GM21447 (cell line): ENCODE measurements at regions not wholly inside any gene's neighbourhood (a gene's known extent, or its start where the extent isn't known, plus 50 kb on each side); places are given as distances from the start of the nearest gene placed in this dataset.
"Not testable (repeated sequence)": the region's sequence is repeated elsewhere in the genome, so short reads cannot be mapped to it uniquely, and the experiment has no call there.

Experiments
- ATAC-seq: cut with Tn5 transposase; IDR thresholded peaks from one replicate; pipeline ENCODE4 v1.9.1; 2021; ENCODE audit not compliant: unreplicated experiment

DNA sequence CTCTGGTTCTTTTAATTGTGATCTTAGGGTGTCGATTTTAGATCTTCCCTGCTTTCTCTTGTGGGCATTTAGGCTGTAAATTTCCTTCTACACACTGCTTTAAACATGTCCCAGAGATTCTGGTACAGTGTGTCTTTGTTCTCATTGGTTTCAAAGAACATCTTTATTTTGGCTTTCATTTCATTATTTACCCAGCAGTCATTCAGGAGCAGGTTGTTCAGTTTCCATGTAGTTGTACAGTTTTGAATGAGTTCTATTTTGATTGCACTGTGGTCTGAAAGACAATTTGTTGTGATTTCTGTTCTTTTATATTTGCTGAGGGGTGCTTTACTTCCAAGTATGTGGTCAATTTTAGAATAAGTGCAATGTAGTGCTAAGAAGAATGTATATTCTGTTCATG, 423.8 kb downstream of the PIK3C3 start:
- not testable (repeated sequence) for ATAC-seq

DNA sequence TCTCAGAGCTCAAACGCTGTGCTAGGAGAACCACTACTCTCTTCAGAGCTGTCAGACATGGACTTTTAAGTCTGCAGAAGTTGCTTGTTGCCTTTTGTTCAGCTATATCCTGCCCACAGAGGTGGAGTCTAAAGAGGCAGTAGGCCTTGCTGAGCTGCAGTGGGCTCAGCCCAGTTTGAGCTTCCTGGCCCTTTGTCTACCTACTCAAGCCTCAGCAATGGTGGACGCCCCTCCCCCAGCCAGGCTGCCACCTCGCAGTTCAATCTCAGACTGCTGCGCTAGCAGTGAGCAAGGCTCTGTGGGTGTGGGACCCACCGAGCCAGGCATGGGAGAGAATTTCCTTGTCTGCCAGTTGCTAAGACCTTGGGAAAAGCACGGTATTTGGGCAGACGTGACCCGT, 426.2 kb downstream of the PIK3C3 start:
- not testable (repeated sequence) for ATAC-seq

DNA sequence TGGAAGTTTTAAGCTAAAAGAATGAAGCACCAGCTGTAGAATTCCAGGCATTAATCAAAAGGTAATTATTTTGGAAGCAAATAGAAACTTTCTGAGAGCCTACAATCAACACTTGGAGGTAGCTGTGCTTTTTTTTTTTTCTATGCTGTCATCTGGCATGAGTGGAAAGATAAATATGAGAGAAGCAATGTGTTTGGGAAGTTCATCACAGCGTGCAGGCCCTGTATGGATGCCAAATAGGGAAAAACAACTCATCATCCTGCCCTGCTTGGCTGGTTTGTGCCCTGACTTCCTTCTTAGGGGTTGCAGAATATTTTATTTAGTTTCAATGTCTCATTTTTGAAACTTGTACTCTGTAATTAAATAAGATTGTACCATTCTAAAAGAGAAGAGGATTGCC, 437.4 kb downstream of the PIK3C3 start:
- no peak for ATAC-seq

DNA sequence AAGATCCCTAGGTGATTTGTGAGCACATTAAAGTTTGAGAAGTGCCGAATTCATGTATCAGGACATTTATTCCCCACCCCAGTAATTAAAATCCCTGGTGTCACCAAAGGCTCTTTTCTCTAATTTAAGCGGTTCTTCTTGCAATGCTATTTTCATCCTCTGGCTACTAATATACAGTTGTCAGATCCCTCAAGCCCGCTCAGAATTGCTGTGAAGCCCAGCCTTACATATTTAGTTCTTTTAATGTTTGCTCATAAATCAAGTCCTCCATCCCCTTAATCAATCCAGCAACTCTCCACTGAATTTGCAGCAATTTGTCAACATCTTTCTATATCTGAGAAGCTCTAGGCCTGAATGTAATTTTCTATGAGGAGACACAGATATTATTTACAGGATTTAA, 437.9 kb downstream of the PIK3C3 start:
- ATAC-seq = no peak

DNA sequence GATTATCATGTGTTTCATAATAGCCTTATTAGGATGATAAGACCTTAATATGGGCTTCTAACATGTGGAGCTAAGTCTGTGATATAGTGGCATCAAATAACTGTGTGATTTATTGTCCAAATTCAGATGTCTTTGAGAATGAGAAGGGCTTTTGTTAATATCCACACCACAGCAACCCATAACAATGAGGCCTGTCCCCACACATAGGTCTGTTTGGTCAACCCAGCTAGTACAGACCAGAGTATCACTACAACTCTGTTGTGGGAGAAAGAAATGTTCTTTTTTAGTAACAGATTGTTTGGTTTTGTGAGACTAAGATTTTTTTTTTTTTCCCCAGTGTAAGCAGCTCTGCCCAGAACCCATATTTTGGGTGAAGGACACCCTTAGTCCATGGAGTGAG, 439.2 kb downstream of the PIK3C3 start:
- no peak for ATAC-seq

DNA sequence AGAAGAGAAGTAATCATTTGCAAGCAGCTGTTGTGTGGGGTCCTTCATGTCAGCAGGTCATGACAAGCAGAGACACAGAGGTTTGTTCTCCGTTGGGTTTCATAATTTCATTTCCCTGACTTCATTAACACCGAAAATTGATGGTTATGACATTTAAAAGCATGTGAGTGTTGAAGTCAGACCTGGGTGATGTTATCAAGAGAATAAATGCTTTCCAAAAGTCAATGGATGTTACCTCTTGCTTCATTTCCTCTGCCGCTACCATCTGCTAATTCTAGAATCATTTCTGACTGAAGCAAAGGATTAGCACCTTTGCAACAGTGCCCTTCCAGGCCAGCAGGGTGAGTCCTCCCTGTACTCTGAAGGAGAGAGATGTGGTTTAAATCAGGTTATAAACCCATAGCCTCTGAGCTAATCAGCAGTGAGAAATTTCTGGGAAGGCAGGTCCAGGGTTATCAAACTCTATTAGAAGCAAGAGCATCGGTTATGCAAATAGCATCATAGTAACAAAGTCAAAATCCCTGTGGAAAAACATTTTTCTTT, 446.2 kb downstream of the PIK3C3 start:
- no peak for ATAC-seq

DNA sequence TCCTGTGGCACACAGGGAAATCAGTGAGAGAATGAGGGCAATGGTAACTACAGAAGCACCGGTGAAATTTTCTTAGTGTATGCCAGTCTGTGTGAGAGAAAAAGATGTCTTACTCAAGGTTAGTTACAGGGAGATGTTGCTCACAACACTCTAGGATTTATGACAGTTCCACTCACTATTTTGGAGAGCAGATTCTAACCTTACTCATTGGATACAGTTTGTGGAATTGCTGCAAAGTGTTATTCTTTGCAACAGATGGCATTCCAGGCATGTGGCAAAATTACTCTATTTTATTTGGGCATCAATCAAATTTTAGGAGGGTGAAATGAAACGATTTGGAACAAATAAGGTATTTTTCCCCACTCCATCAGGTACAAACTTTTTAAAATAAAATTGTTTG, 449.1 kb downstream of the PIK3C3 start:
- ATAC-seq = no peak

DNA sequence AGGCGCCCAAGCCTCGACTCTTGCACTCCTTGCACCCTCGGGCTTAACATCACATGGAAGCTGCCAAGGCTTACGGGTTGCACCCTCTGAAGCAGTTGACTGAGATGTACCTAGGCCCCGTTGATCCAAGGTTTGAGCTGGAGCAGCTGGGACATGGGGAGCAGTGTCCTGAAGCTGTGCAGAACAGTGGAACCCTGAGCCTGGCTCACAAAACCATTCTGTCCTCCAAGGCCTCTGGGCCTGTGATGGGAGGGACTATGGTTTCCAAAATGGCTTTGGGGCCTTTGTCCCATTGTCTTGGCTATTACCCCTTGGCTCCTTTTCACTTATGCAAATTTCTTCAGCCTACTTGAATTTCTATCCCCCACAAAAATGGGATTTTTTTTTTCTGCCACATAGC, 454.0 kb downstream of the PIK3C3 start:
- no peak for ATAC-seq

DNA sequence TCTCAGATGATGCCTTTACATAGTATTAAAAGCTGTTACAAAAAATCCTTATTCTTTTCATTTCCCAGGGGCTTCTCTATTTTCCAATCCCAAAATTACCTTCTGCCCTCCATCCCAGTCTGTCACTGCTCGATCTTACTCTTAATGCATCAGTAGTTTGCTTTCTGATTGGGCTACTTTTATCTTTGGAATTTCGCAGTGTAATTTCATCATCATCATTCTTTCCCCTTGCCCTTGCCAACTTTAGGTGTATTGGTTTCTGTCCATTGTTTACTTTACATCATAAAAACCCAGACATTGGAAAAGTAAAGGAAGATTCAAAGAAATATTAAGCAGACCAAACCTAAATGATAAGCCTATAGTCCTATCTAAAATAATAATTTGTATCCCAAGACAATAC, 457.2 kb downstream of the PIK3C3 start:
- ATAC-seq = no peak

DNA sequence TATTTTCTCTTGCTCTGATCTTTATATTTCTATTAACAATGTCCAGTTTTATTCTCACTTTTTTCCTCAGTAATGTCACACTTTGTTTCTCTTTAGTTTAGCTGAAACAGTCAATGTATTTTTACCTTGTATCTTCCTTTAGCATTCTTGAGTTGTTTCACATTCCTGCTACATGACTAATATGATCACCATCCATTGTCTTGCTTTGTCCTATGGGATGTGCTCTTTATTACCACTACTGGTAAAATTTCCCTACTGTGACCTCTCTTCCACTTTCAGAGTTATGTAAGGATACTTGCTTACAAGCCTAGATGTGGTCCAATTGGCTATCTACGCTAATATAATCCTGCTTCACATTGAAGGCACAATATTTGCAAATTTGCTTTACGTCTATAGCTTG, 457.9 kb downstream of the PIK3C3 start:
- no peak for ATAC-seq

DNA sequence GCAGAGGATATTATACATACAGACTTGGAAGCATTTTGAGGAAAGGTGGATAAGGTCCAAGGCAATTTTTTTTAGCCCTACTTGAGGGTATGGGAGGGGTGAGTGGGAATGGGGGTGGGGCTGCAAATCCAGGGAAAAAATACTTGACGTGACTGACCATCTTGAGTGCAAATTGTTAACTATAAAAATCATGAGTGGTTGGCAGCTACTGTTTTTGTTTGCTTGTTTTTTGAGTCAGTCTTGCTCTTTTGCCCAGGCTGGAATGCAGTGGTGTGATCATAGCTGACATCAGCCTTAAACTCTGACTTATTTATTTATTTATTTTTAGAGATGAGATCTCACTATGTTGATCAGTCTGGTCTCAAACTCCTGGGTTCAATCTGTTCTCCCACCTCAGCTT, 458.8 kb downstream of the PIK3C3 start:
- no peak for ATAC-seq

DNA sequence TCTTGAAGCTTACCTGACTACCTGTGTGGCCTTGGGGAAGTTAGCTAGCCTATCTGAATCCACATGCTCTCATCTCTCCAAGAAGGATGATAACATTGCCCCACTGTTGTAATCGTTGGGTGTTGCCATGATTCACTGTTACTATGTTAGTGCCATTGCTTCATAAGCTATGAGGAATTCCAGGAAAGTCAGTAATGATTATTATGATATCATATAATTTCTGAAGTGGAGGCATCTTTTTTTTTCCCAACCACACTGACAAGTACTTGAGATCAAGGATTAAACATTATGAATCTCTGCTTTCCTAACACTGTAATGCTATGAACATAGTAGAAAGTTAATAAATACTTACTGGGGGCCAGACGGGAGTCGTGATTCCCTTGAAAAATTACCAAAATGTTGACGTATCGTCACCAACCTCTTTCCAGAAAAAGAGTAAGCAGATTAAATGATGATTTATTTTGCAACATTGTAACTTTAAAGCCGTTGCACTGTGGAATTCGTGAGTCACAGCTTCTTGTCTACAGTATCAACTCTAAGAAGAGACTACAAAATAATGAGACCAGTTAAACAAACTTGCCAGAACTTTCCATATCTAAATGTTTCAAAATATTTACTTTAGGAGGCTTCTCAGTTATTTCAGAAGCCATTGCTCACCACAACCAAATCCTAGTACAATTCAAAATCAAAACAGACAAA, 459.9 kb downstream of the PIK3C3 start:
- ATAC-seq = no peak

DNA sequence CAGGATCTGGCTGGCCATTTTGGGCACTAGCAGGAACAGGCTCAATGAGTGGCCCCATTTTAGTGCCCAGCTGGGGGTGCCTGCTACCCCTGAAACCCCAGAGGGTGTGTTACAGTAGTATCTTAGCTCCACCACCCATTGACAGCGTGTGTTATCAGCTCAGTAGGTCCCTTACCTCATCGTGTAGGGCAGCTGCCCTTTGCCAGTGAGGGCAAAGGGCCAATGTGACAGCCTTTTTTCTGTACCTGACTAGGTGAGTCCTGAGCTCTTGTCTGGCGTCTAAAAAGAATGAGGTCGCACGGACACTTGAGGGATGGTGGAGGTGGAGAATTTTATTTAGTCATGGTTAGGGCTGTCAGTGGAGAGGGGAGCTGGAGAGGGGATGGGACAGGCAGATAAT, 462.2 kb downstream of the PIK3C3 start:
- ATAC-seq = no peak

DNA sequence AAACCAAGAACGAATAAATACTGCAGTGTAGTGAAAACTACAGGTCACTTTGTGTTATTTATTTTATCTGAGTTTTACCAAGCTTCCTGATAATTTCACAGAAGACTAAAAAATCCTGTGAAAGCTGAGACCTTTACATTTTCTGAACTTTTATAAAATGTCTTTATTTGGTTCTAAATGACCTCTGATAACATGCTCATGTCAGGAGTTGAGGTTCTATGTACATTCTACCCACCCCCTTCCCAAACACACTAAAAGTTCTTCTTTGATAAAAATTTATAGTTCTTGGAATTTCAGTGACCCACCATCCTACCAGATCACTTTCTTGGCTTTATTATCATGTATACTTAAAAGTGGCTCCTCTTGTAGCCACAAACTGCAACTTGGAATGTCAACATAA, 463.1 kb downstream of the PIK3C3 start:
- ATAC-seq = no peak

DNA sequence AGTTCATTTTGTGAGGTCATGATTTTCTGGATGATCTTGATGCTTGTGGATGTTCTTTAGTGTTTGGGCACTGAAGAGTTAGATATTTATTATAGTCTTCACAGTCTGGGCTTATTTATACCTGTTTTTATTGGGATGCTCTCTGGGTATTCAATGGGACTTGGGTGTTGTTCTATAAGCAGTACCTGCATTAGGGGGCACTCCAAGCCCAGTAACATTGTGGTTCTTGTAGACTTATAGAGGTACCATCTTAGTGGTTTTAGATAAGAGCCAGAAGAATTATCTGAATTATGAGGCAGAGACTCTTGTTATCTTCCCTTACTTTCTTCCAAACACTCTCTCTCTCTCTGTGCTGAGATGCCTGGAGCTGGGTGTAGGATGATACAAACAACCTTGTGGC, 470.0 kb downstream of the PIK3C3 start:
- no peak for ATAC-seq

DNA sequence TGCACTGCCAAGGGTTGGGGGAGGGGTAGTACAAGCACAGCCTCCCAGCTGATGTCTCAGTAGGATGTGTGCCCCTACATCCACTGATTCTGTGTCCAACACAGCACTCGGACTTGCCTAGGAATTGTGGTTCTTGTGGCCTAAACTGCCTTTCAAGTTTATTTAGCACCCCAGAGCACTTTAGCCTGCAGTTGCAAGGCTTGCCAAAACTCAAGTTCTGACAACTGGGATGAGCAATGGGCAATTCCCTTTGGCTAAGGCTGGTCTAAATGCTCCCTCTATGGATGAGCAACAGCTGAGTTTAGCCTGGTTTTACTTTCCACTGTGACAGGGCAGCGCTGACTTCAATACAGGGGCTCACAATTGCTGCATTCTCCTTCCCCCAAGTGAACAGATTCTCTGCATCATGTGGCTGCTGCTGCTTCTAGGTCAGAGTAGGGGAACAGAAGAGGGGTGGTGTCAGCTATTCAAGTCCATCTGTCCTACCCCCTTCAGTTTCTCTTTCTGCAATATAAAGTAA, 471.5 kb downstream of the PIK3C3 start:
- ATAC-seq = no peak

DNA sequence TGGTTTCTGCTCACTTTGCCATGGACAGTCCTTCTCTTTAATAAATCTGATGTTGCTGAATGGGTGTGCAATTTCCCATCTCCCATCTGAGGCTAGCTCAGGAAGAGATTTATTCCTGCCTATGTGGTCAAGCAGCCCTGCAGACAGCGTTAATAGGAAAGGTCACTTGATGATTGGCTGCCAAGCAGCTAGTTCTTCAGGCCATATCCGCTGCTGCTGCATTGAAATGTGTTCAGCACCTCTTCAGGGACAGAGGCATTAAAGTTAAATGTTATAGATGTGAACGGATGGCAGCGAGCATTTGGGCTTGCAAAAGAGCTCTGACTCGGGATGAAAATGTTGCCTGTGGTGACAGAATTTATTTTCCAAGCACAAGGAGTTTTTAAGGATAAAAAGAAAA, 474.2 kb downstream of the PIK3C3 start:
- ATAC-seq = no peak

DNA sequence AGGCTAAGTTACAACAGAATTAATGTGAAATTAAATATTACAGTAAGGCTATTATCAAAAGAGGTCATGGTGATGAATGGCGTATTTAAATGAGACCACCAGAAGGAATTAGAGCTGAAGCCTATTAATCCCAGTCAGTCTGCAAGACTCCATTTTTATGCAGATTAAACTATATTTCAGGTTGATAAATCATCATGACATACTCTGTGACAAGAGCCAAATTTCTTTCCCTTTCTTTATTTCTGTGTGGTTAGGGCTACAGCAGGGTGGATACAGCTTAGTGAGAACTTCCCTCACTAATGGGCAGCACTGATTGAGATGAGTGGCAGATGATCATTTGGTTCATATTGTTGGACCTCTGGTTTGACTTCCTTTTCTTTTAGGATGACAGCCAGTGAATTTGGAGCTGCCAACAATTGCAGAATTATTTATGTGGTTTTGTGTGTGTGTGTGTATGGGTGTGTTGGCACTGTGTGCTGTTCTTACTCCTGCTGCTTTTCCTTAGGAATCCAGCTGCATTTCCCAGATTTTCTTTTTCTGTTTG, 481.3 kb downstream of the PIK3C3 start:
- no peak for ATAC-seq

DNA sequence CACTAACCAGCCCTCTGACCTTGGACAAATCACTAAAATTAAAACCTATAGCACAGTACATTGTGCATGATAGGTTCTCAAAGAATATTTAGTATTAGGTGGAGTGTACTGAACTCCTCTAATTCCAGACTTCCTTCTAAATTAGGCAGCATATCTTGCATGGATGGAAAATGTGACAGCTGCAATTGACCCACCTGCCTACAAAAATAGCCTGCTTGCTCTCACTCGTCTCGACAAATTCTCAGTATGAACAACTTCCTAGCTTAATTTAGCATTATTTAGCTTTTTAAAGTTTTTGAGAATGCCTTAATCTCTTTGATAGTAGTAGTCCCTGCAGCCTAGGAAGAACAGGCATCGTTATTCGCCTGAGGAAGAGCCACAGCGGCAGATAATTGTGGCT, 482.0 kb downstream of the PIK3C3 start:
- ATAC-seq = no peak

DNA sequence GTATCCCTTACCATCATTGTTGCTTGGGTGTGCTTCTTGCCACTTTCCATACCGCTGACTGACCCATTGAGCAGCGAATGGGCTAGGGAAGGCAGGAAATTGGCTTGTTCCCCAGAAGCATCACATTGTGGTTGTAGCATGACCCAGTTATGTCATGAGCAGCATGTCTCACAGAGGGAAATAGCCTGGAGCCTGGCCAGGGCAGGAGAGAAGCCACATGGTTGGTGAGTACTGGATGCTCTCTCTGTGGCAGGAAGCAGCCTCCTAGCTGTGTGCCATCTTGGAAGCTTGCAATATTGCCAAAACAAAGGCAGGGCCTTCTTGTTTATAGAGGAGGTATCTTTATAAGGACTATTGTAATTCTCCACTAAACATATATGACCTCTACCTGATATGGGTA, 482.6 kb downstream of the PIK3C3 start:
- no peak for ATAC-seq

DNA sequence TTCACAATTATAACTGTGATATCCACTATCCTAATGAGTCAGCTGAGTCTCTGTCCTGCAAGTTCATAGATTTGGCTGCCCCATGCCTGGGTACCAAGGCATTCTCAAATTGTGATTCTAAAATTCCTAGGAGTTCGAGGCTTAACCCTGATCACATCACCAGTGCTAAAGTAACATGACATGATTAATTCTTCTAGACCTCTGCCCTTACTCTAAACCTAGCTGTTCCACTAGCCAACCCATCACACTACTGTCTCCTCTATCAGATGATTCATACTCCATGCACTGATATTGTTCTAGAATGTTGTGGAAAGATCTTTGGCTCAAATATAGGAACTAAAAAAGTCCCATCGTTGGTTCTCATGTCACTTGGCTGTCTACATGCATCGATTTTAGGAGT, 487.6 kb downstream of the PIK3C3 start:
- no peak for ATAC-seq

DNA sequence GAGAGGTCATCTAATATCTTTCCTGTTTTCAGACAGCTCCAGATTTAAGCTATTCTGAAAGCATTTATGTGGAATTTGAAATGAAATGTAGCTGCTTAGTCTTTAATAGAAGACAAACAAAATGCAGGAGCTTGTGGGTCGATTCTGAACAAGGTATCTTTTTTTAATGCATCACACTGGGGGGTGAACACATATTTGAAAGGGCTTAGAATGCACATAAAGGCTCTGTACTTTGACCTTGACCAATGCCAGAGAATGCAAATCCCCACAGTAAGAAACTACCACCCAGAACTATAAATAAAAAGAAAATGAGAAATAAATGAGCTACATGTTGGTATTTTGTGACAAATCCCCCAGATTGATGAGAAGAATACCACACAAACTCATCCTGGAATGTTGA, 489.3 kb downstream of the PIK3C3 start:
- no peak for ATAC-seq

DNA sequence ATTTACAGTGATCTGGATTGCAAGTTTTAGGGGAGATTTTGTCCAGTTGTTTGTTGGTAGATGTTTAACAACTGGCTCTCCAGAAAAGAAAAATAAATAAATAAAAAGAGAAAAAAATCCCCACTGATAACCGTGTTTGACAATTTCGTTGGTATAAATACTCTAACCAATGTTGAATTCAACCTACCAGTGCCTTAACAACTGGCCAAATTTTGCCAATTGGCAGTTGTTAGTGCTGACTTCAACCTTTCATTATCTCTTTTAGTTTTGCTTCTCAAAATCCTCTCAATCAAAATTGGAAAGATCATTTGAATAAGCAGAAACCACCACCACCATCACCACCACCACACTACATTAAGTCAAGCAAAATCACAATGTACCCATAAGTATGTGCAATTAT, 490.3 kb downstream of the PIK3C3 start:
- no peak for ATAC-seq
